ENCODE measurements at regions not wholly inside any gene's neighbourhood (a gene's known extent, or its start where the extent isn't known, plus 50 kb on each side); places are given as distances from the start of the nearest gene placed in this dataset.

GRCh38 chr5:4007001-4007400 lies 411.4 kb downstream of the IRX1 start:
- TF ChIP-seq POLR2A (IDR thresholded peaks at IDR 0.05) = no peak
- Histone ChIP-seq H3K9me3 (no peaks in the 10 kb centered on the region), H3K27me3 (no peaks in the 10 kb centered on the region), H3K4me1 (no peaks in the 10 kb centered on the region), H3K27ac (no peak overlapping the region), H3K4me3 (no peak overlapping the region), H3K36me3 (no peaks in the 10 kb centered on the region)
- 70% methylated on average over 3 of the region's 3 CpGs for WGBS (ENCODE audit: insufficient coverage, low coverage, low lambda C conversion rate, missing lambda C conversion rate)
- no peak for ATAC-seq
- intact Hi-C loops (cut with DNase I) = no loop called here
- DNase-seq = no peak

GRCh38 chr5:4011943-4012342 lies 416.3 kb downstream of the IRX1 start:
- Histone ChIP-seq H3K27me3 (no peaks in the 10 kb centered on the region), H3K4me3 (no peak overlapping the region), H3K4me1 (no peaks in the 10 kb centered on the region), H3K9me3 (no peaks in the 10 kb centered on the region), H3K36me3 (no peaks in the 10 kb centered on the region), H3K27ac (no peak overlapping the region)
- ATAC-seq = peak in 1 of 4 donors; percentile 42
- TF ChIP-seq POLR2A (IDR thresholded peaks at IDR 0.05) (no peak), CTCF (IDR thresholded peaks at IDR 0.05) (no peak)
- intact Hi-C loops (cut with DNase I) = no loop called here
- 90% methylated on average over 3 of the region's 6 CpGs for WGBS (ENCODE audit: insufficient coverage, low coverage, low lambda C conversion rate, missing lambda C conversion rate)
- DNase-seq = no peak

GRCh38 chr5:4013106-4013898 lies 417.7 kb downstream of the IRX1 start:
- no peak overlapping the region for H3K4me3 ChIP-seq
- DNase-seq (no peak), ATAC-seq (no peak)
- no peaks in the 10 kb centered on the region for H3K4me1 ChIP-seq
- intact Hi-C loops (cut with DNase I) = no loop called here
- H3K36me3 ChIP-seq = no peaks in the 10 kb centered on the region
- H3K27ac ChIP-seq = no peak overlapping the region
- no peaks in the 10 kb centered on the region for H3K9me3 ChIP-seq
- TF ChIP-seq POLR2A (IDR thresholded peaks at IDR 0.05) = no peak
- TF ChIP-seq CTCF (IDR thresholded peaks at IDR 0.05) = no peak
- H3K27me3 ChIP-seq = no peaks in the 10 kb centered on the region
- WGBS (ENCODE audit: insufficient coverage, low coverage, low lambda C conversion rate, missing lambda C conversion rate) = 49% methylated on average over 16 of the region's 20 CpGs

- WGBS (ENCODE audit: insufficient coverage, low coverage, low lambda C conversion rate, missing lambda C conversion rate) = 46% methylated on average over 4 of the region's 4 CpGs
- H3K4me1 ChIP-seq = no peaks in the 10 kb centered on the region
- intact Hi-C loops (cut with DNase I) = no loop called here
- H3K9me3 ChIP-seq = no peaks in the 10 kb centered on the region
- ATAC-seq (no peak), DNase-seq (no peak)
- no peak overlapping the region for H3K27ac ChIP-seq
- no peaks in the 10 kb centered on the region for H3K27me3 ChIP-seq
- no peak for TF ChIP-seq POLR2A (IDR thresholded peaks at IDR 0.05)
- no peak for TF ChIP-seq CTCF (IDR thresholded peaks at IDR 0.05)
- H3K4me3 ChIP-seq = no peak overlapping the region
- H3K36me3 ChIP-seq = no peaks in the 10 kb centered on the region
Measured at GRCh38 chr5:4015709-4016108, 420.1 kb downstream of the IRX1 start.

GRCh38 chr5:4017076-4017803 lies 421.6 kb downstream of the IRX1 start:
- WGBS (ENCODE audit: insufficient coverage, low coverage, low lambda C conversion rate, missing lambda C conversion rate) = 45% methylated on average over 5 of the region's 5 CpGs
- Histone ChIP-seq H3K36me3 (no peaks in the 10 kb centered on the region), H3K4me3 (no peak overlapping the region), H3K27me3 (no peaks in the 10 kb centered on the region), H3K27ac (no peak overlapping the region), H3K4me1 (no peaks in the 10 kb centered on the region), H3K9me3 (no peaks in the 10 kb centered on the region)
- DNase-seq (no peak), ATAC-seq (no peak)
- no peak for TF ChIP-seq POLR2A (IDR thresholded peaks at IDR 0.05)
- TF ChIP-seq CTCF (IDR thresholded peaks at IDR 0.05) = no peak
- intact Hi-C loops (cut with DNase I) = no loop called here
